ENCODE measurements at regions not wholly inside any gene's neighbourhood (a gene's known extent, or its start where the extent isn't known, plus 50 kb on each side); places are given as distances from the start of the nearest gene placed in this dataset.

DNA sequence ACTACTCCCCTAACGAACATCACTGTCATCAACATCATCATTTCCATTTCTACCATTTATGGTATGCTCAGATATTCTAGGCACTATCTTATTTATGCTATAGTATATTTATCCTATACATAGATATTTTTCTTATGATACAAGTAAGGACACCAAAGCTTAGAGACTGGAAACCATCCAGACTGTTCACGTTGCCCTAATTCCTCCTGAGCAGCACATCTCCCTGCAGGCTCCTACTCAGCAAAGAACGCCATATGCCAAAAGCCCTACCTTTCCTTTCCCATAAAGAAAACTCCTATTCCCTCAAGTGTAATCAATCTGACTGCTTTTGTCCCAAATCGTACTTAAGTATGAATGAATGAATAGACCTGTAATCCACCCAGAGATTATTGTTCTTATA is 247.0 kb downstream of the PRELID2 start:
- H3K4me2 ChIP-seq: no peak overlapping the region
- H4K20me1 ChIP-seq (replicated peaks; ENCODE audit: insufficient read depth): no peaks in the 10 kb centered on the region

More for the DNA sequence above, 247.0 kb downstream of the PRELID2 start:
- Histone ChIP-seq H3K4me3 (no peak overlapping the region), H3K36me3 (ENCODE audit: insufficient read depth) (no peaks in the 10 kb centered on the region), H2AFZ (no peak overlapping the region), H3K27ac (ENCODE audit: low read depth) (no peak overlapping the region), H3K9me2 (ENCODE audit: insufficient read depth) (no peaks in the 10 kb centered on the region), H3K4me1 (ENCODE audit: insufficient read depth) (no peaks in the 10 kb centered on the region), H3K27me3 (ENCODE audit: insufficient read depth) (no peaks in the 10 kb centered on the region), H3K79me2 (replicated peaks; ENCODE audit: insufficient read depth) (no peaks in the 10 kb centered on the region), H3F3A (replicated peaks; ENCODE audit: low read depth) (no peaks in the 10 kb centered on the region)
- H3K27ac Mint-ChIP-seq: no peak overlapping the region
- no peaks in the 10 kb centered on the region for H3K4me1 Mint-ChIP-seq
- H3K27me3 Mint-ChIP-seq (ENCODE audit: insufficient read depth, low read depth, poor library complexity): no peaks in the 10 kb centered on the region
- H3K36me3 Mint-ChIP-seq (ENCODE audit: low read depth): no peaks in the 10 kb centered on the region
- no peak for DNase-seq (ENCODE audit: low spot score)
- no peak for ATAC-seq
- TF ChIP-seq, protein P1, sequence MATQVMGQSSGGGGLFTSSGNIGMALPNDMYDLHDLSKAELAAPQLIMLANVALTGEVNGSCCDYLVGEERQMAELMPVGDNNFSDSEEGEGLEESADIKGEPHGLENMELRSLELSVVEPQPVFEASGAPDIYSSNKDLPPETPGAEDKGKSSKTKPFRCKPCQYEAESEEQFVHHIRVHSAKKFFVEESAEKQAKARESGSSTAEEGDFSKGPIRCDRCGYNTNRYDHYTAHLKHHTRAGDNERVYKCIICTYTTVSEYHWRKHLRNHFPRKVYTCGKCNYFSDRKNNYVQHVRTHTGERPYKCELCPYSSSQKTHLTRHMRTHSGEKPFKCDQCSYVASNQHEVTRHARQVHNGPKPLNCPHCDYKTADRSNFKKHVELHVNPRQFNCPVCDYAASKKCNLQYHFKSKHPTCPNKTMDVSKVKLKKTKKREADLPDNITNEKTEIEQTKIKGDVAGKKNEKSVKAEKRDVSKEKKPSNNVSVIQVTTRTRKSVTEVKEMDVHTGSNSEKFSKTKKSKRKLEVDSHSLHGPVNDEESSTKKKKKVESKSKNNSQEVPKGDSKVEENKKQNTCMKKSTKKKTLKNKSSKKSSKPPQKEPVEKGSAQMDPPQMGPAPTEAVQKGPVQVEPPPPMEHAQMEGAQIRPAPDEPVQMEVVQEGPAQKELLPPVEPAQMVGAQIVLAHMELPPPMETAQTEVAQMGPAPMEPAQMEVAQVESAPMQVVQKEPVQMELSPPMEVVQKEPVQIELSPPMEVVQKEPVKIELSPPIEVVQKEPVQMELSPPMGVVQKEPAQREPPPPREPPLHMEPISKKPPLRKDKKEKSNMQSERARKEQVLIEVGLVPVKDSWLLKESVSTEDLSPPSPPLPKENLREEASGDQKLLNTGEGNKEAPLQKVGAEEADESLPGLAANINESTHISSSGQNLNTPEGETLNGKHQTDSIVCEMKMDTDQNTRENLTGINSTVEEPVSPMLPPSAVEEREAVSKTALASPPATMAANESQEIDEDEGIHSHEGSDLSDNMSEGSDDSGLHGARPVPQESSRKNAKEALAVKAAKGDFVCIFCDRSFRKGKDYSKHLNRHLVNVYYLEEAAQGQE (IDR thresholded peaks at IDR 0.05; ENCODE audit: unreplicated experiment): no peak
- no peak for TF ChIP-seq ZNF331 (CRISPR knock-in tag; IDR thresholded peaks at IDR 0.05; ENCODE audit: low read depth)
- TF ChIP-seq POLR2AphosphoS5 (IDR thresholded peaks at IDR 0.05; ENCODE audit: low read depth): no peak
- TF ChIP-seq, protein P2, sequence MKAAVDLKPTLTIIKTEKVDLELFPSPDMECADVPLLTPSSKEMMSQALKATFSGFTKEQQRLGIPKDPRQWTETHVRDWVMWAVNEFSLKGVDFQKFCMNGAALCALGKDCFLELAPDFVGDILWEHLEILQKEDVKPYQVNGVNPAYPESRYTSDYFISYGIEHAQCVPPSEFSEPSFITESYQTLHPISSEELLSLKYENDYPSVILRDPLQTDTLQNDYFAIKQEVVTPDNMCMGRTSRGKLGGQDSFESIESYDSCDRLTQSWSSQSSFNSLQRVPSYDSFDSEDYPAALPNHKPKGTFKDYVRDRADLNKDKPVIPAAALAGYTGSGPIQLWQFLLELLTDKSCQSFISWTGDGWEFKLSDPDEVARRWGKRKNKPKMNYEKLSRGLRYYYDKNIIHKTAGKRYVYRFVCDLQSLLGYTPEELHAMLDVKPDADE (IDR thresholded peaks at IDR 0.05): no peak
- no peak for TF ChIP-seq CREB1 (CRISPR knock-in tag; IDR thresholded peaks at IDR 0.05; ENCODE audit: low read depth)
- TF ChIP-seq, protein P3, sequence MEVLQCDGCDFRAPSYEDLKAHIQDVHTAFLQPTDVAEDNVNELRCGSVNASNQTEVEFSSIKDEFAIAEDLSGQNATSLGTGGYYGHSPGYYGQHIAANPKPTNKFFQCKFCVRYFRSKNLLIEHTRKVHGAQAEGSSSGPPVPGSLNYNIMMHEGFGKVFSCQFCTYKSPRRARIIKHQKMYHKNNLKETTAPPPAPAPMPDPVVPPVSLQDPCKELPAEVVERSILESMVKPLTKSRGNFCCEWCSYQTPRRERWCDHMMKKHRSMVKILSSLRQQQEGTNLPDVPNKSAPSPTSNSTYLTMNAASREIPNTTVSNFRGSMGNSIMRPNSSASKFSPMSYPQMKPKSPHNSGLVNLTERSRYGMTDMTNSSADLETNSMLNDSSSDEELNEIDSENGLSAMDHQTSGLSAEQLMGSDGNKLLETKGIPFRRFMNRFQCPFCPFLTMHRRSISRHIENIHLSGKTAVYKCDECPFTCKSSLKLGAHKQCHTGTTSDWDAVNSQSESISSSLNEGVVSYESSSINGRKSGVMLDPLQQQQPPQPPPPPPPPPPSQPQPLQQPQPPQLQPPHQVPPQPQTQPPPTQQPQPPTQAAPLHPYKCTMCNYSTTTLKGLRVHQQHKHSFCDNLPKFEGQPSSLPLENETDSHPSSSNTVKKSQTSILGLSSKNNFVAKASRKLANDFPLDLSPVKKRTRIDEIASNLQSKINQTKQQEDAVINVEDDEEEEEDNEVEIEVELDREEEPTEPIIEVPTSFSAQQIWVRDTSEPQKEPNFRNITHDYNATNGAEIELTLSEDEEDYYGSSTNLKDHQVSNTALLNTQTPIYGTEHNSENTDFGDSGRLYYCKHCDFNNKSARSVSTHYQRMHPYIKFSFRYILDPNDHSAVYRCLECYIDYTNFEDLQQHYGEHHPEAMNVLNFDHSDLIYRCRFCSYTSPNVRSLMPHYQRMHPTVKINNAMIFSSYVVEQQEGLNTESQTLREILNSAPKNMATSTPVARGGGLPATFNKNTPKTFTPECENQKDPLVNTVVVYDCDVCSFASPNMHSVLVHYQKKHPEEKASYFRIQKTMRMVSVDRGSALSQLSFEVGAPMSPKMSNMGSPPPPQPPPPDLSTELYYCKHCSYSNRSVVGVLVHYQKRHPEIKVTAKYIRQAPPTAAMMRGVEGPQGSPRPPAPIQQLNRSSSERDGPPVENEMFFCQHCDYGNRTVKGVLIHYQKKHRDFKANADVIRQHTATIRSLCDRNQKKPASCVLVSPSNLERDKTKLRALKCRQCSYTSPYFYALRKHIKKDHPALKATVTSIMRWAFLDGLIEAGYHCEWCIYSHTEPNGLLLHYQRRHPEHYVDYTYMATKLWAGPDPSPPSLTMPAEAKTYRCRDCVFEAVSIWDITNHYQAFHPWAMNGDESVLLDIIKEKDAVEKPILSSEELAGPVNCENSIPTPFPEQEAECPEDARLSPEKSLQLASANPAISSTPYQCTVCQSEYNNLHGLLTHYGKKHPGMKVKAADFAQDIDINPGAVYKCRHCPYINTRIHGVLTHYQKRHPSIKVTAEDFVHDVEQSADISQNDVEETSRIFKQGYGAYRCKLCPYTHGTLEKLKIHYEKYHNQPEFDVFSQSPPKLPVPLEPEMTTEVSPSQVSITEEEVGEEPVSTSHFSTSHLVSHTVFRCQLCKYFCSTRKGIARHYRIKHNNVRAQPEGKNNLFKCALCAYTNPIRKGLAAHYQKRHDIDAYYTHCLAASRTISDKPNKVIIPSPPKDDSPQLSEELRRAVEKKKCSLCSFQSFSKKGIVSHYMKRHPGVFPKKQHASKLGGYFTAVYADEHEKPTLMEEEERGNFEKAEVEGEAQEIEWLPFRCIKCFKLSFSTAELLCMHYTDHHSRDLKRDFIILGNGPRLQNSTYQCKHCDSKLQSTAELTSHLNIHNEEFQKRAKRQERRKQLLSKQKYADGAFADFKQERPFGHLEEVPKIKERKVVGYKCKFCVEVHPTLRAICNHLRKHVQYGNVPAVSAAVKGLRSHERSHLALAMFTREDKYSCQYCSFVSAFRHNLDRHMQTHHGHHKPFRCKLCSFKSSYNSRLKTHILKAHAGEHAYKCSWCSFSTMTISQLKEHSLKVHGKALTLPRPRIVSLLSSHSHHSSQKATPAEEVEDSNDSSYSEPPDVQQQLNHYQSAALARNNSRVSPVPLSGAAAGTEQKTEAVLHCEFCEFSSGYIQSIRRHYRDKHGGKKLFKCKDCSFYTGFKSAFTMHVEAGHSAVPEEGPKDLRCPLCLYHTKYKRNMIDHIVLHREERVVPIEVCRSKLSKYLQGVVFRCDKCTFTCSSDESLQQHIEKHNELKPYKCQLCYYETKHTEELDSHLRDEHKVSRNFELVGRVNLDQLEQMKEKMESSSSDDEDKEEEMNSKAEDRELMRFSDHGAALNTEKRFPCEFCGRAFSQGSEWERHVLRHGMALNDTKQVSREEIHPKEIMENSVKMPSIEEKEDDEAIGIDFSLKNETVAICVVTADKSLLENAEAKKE (CRISPR knock-in tag; IDR thresholded peaks at IDR 0.05): no peak
- TF ChIP-seq JUNB (IDR thresholded peaks at IDR 0.05; ENCODE audit: unreplicated experiment): no peak
- TF ChIP-seq EZH2 (IDR thresholded peaks at IDR 0.05; ENCODE audit: low read depth, unreplicated experiment): no peak
- TF ChIP-seq NANOG (IDR thresholded peaks at IDR 0.05; ENCODE audit: borderline replicate concordance): no peak
- TF ChIP-seq STAT1 (IDR thresholded peaks at IDR 0.05; ENCODE audit: unreplicated experiment): no peak
- no peak for TF ChIP-seq EZH2phosphoT487 (IDR thresholded peaks at IDR 0.05; ENCODE audit: unreplicated experiment)
- TF ChIP-seq, protein P4, sequence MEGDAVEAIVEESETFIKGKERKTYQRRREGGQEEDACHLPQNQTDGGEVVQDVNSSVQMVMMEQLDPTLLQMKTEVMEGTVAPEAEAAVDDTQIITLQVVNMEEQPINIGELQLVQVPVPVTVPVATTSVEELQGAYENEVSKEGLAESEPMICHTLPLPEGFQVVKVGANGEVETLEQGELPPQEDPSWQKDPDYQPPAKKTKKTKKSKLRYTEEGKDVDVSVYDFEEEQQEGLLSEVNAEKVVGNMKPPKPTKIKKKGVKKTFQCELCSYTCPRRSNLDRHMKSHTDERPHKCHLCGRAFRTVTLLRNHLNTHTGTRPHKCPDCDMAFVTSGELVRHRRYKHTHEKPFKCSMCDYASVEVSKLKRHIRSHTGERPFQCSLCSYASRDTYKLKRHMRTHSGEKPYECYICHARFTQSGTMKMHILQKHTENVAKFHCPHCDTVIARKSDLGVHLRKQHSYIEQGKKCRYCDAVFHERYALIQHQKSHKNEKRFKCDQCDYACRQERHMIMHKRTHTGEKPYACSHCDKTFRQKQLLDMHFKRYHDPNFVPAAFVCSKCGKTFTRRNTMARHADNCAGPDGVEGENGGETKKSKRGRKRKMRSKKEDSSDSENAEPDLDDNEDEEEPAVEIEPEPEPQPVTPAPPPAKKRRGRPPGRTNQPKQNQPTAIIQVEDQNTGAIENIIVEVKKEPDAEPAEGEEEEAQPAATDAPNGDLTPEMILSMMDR (conservative IDR thresholded peaks at IDR 0.05; ENCODE audit: low read depth in 2 of 2): no peak
- TF ChIP-seq ZNF114 (CRISPR knock-in tag; IDR thresholded peaks at IDR 0.05): no peak
- no peak overlapping the region for H3K4me3 Mint-ChIP-seq
- H3K9me3 Mint-ChIP-seq: no peaks in the 10 kb centered on the region

Data from GM23338 (cell line).